Heart left ventricle (tissue), 16 donors: ENCODE measurements at regions not wholly inside any gene's neighbourhood (a gene's known extent, or its start where the extent isn't known, plus 50 kb on each side); places are given as distances from the start of the nearest gene placed in this dataset.

Source experiments
- ATAC-seq, 4 donors: fragments of 200-7000 bp; cut with Tn5 transposase; one replicate each; pipeline ENCODE4 v1.9.1; 2020 to 2022; ENCODE audit warnings: moderate library complexity in 4 of 4, mild to moderate bottlenecking in 3 of 4, moderate number of reproducible peaks in 1 of 4
- DNase-seq, 5 donors: peaks; one replicate each; pipeline ENCODE4 v3.0.0-alpha.2; 2020
- H3K27ac ChIP-seq, 12 donors: fragments of 200-600 bp; sonication (generic) in 4 of 12; one replicate each; pipeline versions ENCODE4 v1.5.0 to v1.8.0; 2016 to 2022; ENCODE audit warnings: mild to moderate bottlenecking in 2 of 12
- H3K27me3 ChIP-seq, 9 donors: fragments of 200-600 bp; sonication (generic) in 2 of 9; one replicate each; pipeline versions ENCODE4 v1.5.1 to v1.8.0; 2016 to 2022; ENCODE audit warnings: mild to moderate bottlenecking in 3 of 9
- H3K36me3 ChIP-seq, 9 donors: fragments of 200-600 bp; sonication (generic) in 2 of 9; one replicate each; pipeline versions ENCODE4 v1.5.0 to v1.8.0; 2018 to 2022; ENCODE audit warnings: mild to moderate bottlenecking in 2 of 9
- H3K4me1 ChIP-seq, 12 donors: fragments of 200-600 bp; sonication (generic) in 4 of 12; one replicate each; pipeline versions ENCODE4 v1.5.0 to v1.8.0; 2016 to 2022; ENCODE audit warnings: mild to moderate bottlenecking in 3 of 12
- H3K4me3 ChIP-seq, 12 donors: fragments of 200-600 bp; sonication (generic) in 4 of 12; one replicate each; pipeline versions ENCODE4 v1.5.0 to v1.8.0; 2017 to 2022; ENCODE audit warnings: mild to moderate bottlenecking in 9 of 12, moderate library complexity in 4 of 12
- H3K9me3 ChIP-seq, 12 donors: fragments of 200-600 bp; sonication (generic) in 4 of 12; one replicate each; pipeline versions ENCODE4 v1.5.0 to v1.8.0; 2016 to 2022; ENCODE audit warnings: mild to moderate bottlenecking in 1 of 12
- POLR2A ChIP-seq, 2 donors: fragments of 450-650 bp; IDR thresholded peaks; one replicate each; pipeline ENCODE4 v1.6.1; 2017; ENCODE audit warnings: antibody characterized with exemption in 2 of 2, mild to moderate bottlenecking in 2 of 2, moderate library complexity in 2 of 2
- WGBS, 4 donors: extraction: QIAGEN DNeasy Blood & Tissue Kit in 2 of 4; methylation state at CpG; one replicate each; pipeline versions ENCODE4 v1.1.5 to v1.1.7; 2013 to 2018; 5-methylcytosine and 5-hydroxymethylcytosine counted together
- intact Hi-C, 10 donors: fragments of 100-400 bp; cut with DNase I; formaldehyde crosslinking; loops; one replicate each; pipeline versions ENCODE4 v1.11.1 to v1.14.2; 2022
- TF ChIP-seq, protein P1 (sequence below), 12 donors: fragments of 200-600 bp; sonication (generic) in 4 of 12; IDR thresholded peaks; one replicate each; pipeline versions ENCODE4 v1.5.0 to v1.8.0; 2018 to 2022; ENCODE audit warnings: antibody characterized with exemption in 12 of 12, mild to moderate bottlenecking in 5 of 12
- donor health status: ischemic (EF 13 %, LVEDD 7.1; RV severe dilation, severe dysfunction).
- donor health status: healthy with polysubstance abuse.
- donor health status: DM: no; HTN: yes; CAD: no.
- donor health status: DM: no; HTN: no; CAD: no.
- donor health status: ischemic (EF 25% LVEDD 6.9; RV normal size, moderate dysfunction).
- donor health status: ischemic (EF 25% LVEDD 5.7; RV mildly dilated, moderate dysfunction).
- donor health status: healthy.
- donor health status: DM: yes; HTN: yes; CAD: no.
- donor health status: ischemic (EF 35%, LVEDD 5.7; RV mildly dilated, moderate dysfunction).
- donor health status: nonischemic (EF 11% LVEDD 7.7; RV severe dilation, severe dysfunction).
- donor health status: DM: yes; HTN: yes; CAD: no.
- donor health status: PGD.
- donor health status: ischemic (EF 29% LVEDD 5.4; RV normal size, mild dysfunction).
- donor health status: nonischemic (EF 23%, LVEDD 6.1; RV moderate dilation, normal function).

GRCh38 chr5:98586581-98586980, 186.9 kb upstream of the RGMB start:
- intact Hi-C loops: no loop called here

DNA sequence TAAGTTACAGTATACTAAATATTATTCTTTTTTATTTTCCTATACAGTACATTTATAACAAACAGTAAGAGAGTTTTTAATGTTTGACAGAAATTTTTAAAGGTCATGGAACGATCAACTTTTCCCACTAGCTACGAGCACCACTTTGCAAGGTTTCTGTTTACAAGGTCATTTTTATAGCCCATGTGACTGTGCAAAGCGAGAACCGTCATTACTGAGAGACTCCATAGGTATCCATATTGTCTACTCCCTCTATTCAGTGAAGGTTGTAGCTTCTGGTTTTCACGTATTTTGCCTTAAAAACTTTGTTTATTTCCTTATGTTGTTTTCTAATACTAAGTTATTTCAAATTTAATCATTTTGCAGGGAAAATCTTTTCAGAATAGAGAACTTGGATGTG, 186.3 kb upstream of the RGMB start:
- Histone ChIP-seq H3K4me3 (no peak overlapping the region), H3K36me3 (no peaks in the 10 kb centered on the region), H3K4me1 (no peaks in the 10 kb centered on the region), H3K9me3 (peaks cover 0 to 7% (median 0%) of the 10 kb centered on the region in 12 donors), H3K27me3 (no peaks in the 10 kb centered on the region), H3K27ac (no peak overlapping the region)
- TF ChIP-seq, protein P1, sequence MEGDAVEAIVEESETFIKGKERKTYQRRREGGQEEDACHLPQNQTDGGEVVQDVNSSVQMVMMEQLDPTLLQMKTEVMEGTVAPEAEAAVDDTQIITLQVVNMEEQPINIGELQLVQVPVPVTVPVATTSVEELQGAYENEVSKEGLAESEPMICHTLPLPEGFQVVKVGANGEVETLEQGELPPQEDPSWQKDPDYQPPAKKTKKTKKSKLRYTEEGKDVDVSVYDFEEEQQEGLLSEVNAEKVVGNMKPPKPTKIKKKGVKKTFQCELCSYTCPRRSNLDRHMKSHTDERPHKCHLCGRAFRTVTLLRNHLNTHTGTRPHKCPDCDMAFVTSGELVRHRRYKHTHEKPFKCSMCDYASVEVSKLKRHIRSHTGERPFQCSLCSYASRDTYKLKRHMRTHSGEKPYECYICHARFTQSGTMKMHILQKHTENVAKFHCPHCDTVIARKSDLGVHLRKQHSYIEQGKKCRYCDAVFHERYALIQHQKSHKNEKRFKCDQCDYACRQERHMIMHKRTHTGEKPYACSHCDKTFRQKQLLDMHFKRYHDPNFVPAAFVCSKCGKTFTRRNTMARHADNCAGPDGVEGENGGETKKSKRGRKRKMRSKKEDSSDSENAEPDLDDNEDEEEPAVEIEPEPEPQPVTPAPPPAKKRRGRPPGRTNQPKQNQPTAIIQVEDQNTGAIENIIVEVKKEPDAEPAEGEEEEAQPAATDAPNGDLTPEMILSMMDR (IDR thresholded peaks at IDR 0.05): no peak
- TF ChIP-seq POLR2A (IDR thresholded peaks at IDR 0.05): no peak
- intact Hi-C loops: no loop called here
- WGBS, 4 donors: 75 to 83% (median 81%) methylated on average over 5 of the region's 5 CpGs
- DNase-seq (no peak), ATAC-seq (no peak)

More at GRCh38 chr5:98586581-98586980, 186.9 kb upstream of the RGMB start:
- H3K36me3 ChIP-seq: no peaks in the 10 kb centered on the region
- H3K4me1 ChIP-seq: no peaks in the 10 kb centered on the region
- no peak overlapping the region for H3K4me3 ChIP-seq
- no peak for TF ChIP-seq POLR2A (IDR thresholded peaks at IDR 0.05)
- TF ChIP-seq, protein P1 (IDR thresholded peaks at IDR 0.05): no peak
- 51 to 62% (median 53%) methylated on average over 4 of the region's 4 CpGs for WGBS, 4 donors
- H3K9me3 ChIP-seq: peaks cover 0 to 7% (median 0%) of the 10 kb centered on the region in 12 donors
- DNase-seq (no peak), ATAC-seq (no peak)
- H3K27ac ChIP-seq: no peak overlapping the region
- H3K27me3 ChIP-seq: no peaks in the 10 kb centered on the region

- intact Hi-C loops: no loop called here
- DNase-seq (no peak), ATAC-seq (no peak)
- WGBS, 4 donors: 43 to 54% (median 47%) methylated on average over 3 of the region's 3 CpGs
- TF ChIP-seq, protein P1 (IDR thresholded peaks at IDR 0.05): no peak
- no peaks in the 10 kb centered on the region for H3K4me1 ChIP-seq
- H3K9me3 ChIP-seq: peaks cover 0 to 7% (median 0%) of the 10 kb centered on the region in 12 donors
- no peak overlapping the region for H3K27ac ChIP-seq
- no peaks in the 10 kb centered on the region for H3K36me3 ChIP-seq
- H3K27me3 ChIP-seq: no peaks in the 10 kb centered on the region
- no peak overlapping the region for H3K4me3 ChIP-seq
Observed at GRCh38 chr5:98588215-98588614, 185.2 kb upstream of the RGMB start.

GRCh38 chr5:98593418-98593817, 180.0 kb upstream of the RGMB start:
- H3K27ac ChIP-seq: no peak overlapping the region
- no peak for TF ChIP-seq POLR2A (IDR thresholded peaks at IDR 0.05)
- TF ChIP-seq, protein P1 (IDR thresholded peaks at IDR 0.05): no peak
- ATAC-seq (no peak), DNase-seq (no peak)
- intact Hi-C loops: no loop called here
- H3K9me3 ChIP-seq: peaks cover 0 to 7% (median 0%) of the 10 kb centered on the region in 12 donors
- H3K4me3 ChIP-seq: no peak overlapping the region
- 41 to 46% (median 45%) methylated on average over 4 of the region's 4 CpGs for WGBS, 4 donors
- no peaks in the 10 kb centered on the region for H3K4me1 ChIP-seq
- no peaks in the 10 kb centered on the region for H3K36me3 ChIP-seq
- no peaks in the 10 kb centered on the region for H3K27me3 ChIP-seq
